ENCODE measurements at regions not wholly inside any gene's neighbourhood (a gene's known extent, or its start where the extent isn't known, plus 50 kb on each side); places are given as distances from the start of the nearest gene placed in this dataset.
"Not testable (repeated sequence)": the region's sequence is repeated elsewhere in the genome, so short reads cannot be mapped to it uniquely, and the experiment has no call there.

- no peaks in the 10 kb centered on the region for H3K27me3 Mint-ChIP-seq
- no peak overlapping the region for H3K4me3 Mint-ChIP-seq
- H3K4me1 Mint-ChIP-seq, result no peaks in the 10 kb centered on the region
- H3K9me3 Mint-ChIP-seq, result no peaks in the 10 kb centered on the region
- ATAC-seq (no peak), DNase-seq (no peak)
- no peak overlapping the region for H3K27ac Mint-ChIP-seq
Observed at GRCh38 chr13:101003566-101003965, 329.0 kb upstream of the TMTC4 start.

GRCh38 chr13:100989392-100989791, 314.8 kb upstream of the TMTC4 start:
- H3K4me3 Mint-ChIP-seq, result no peak overlapping the region
- DNase-seq, result no peak
- no peak for ATAC-seq
- H3K27me3 Mint-ChIP-seq, result peaks cover 16% of the 10 kb centered on the region
- peaks cover 9 to 15% of the 10 kb centered on the region in 2 donors for H3K9me3 Mint-ChIP-seq
- H3K4me1 Mint-ChIP-seq, result no peaks in the 10 kb centered on the region
- H3K27ac Mint-ChIP-seq, result no peak overlapping the region

- H3K27me3 Mint-ChIP-seq, result peaks cover 16% of the 10 kb centered on the region
- DNase-seq (no peak), ATAC-seq (no peak)
- peak overlapping the region in 1 of 2 donors; percentile 56 for H3K27ac Mint-ChIP-seq
- H3K9me3 Mint-ChIP-seq, result peaks cover 9 to 11% of the 10 kb centered on the region in 2 donors
- no peak overlapping the region for H3K4me3 Mint-ChIP-seq
- no peaks in the 10 kb centered on the region for H3K4me1 Mint-ChIP-seq
Observed at GRCh38 chr13:100988921-100989320, 314.3 kb upstream of the TMTC4 start.

- H3K27me3 Mint-ChIP-seq, result peaks cover 16% of the 10 kb centered on the region
- no peak overlapping the region for H3K27ac Mint-ChIP-seq
- ATAC-seq (no peak), DNase-seq (no peak)
- H3K9me3 Mint-ChIP-seq, result peaks cover 9 to 10% of the 10 kb centered on the region in 2 donors
- H3K4me1 Mint-ChIP-seq, result no peaks in the 10 kb centered on the region
- H3K4me3 Mint-ChIP-seq, result no peak overlapping the region
Observed at GRCh38 chr13:100987948-100988347, 313.4 kb upstream of the TMTC4 start.

- peaks cover 4% of the 10 kb centered on the region in 2 donors for H3K9me3 Mint-ChIP-seq
- ATAC-seq, result no peak
- no peak for DNase-seq
- no peak overlapping the region for H3K27ac Mint-ChIP-seq
- H3K27me3 Mint-ChIP-seq, result peaks cover 16% of the 10 kb centered on the region
- H3K4me3 Mint-ChIP-seq, result no peak overlapping the region
- H3K4me1 Mint-ChIP-seq, result no peaks in the 10 kb centered on the region
Observed at GRCh38 chr13:100986571-100986970, 312.0 kb upstream of the TMTC4 start.

GRCh38 chr13:100984085-100984705, 309.6 kb upstream of the TMTC4 start:
- Mint-ChIP-seq H3K9me3 (no peaks in the 10 kb centered on the region), H3K27me3 (peaks cover 31% of the 10 kb centered on the region), H3K4me1 (no peaks in the 10 kb centered on the region), H3K27ac (no peak overlapping the region), H3K4me3 (no peak overlapping the region)
- DNase-seq (no peak), ATAC-seq (no peak)

GRCh38 chr13:100983111-100983510, 308.5 kb upstream of the TMTC4 start:
- ATAC-seq, result no peak
- DNase-seq, result no peak
- no peak overlapping the region for H3K27ac Mint-ChIP-seq
- H3K4me3 Mint-ChIP-seq, result no peak overlapping the region
- H3K9me3 Mint-ChIP-seq, result no peaks in the 10 kb centered on the region
- H3K27me3 Mint-ChIP-seq, result peaks cover 27% of the 10 kb centered on the region
- no peaks in the 10 kb centered on the region for H3K4me1 Mint-ChIP-seq

GRCh38 chr13:100980171-100980570, 305.6 kb upstream of the TMTC4 start:
- Mint-ChIP-seq H3K4me1 (no peaks in the 10 kb centered on the region), H3K9me3 (no peaks in the 10 kb centered on the region), H3K27ac (no peak overlapping the region), H3K4me3 (no peak overlapping the region), H3K27me3 (peaks cover 41% of the 10 kb centered on the region)
- DNase-seq (no peak), ATAC-seq (no peak)

- no peak overlapping the region for H3K4me3 Mint-ChIP-seq
Observed at GRCh38 chr13:100977841-100978240, 303.2 kb upstream of the TMTC4 start.

GRCh38 chr13:100976993-100977392, 302.4 kb upstream of the TMTC4 start:
- ATAC-seq (no peak), DNase-seq (no peak)
- Mint-ChIP-seq H3K4me3 (no peak overlapping the region), H3K27ac (no peak overlapping the region), H3K9me3 (peaks cover 0 to 4% of the 10 kb centered on the region in 2 donors), H3K4me1 (no peaks in the 10 kb centered on the region), H3K27me3 (peaks cover 52% of the 10 kb centered on the region)

More at GRCh38 chr13:100977841-100978240, 303.2 kb upstream of the TMTC4 start:
- H3K9me3 Mint-ChIP-seq, result no peaks in the 10 kb centered on the region
- no peak overlapping the region for H3K27ac Mint-ChIP-seq
- no peaks in the 10 kb centered on the region for H3K4me1 Mint-ChIP-seq
- DNase-seq, result no peak
- ATAC-seq, result no peak
- peaks cover 52% of the 10 kb centered on the region for H3K27me3 Mint-ChIP-seq

- ATAC-seq, H3K9me3 Mint-ChIP-seq, DNase-seq, H3K4me1 Mint-ChIP-seq, H3K4me3 Mint-ChIP-seq, H3K27ac Mint-ChIP-seq: not testable (repeated sequence)
- H3K27me3 Mint-ChIP-seq, result peaks cover 47% of the 10 kb centered on the region
Observed at GRCh38 chr13:100975666-100976065, 301.1 kb upstream of the TMTC4 start.

- Mint-ChIP-seq H3K27me3 (no peaks in the 10 kb centered on the region), H3K4me3 (no peak overlapping the region), H3K4me1 (no peaks in the 10 kb centered on the region), H3K9me3 (peaks cover 8 to 12% of the 10 kb centered on the region in 2 donors), H3K27ac (no peak overlapping the region)
- ATAC-seq, result no peak
- DNase-seq, result no peak
Observed at GRCh38 chr13:100962585-100962984, 288.0 kb upstream of the TMTC4 start.

GRCh38 chr13:100961186-100961585, 286.6 kb upstream of the TMTC4 start:
- H3K27me3 Mint-ChIP-seq, result no peaks in the 10 kb centered on the region
- ATAC-seq, result no peak
- no peaks in the 10 kb centered on the region for H3K4me1 Mint-ChIP-seq
- H3K27ac Mint-ChIP-seq, result no peak overlapping the region
- DNase-seq, result no peak
- H3K4me3 Mint-ChIP-seq, result no peak overlapping the region
- H3K9me3 Mint-ChIP-seq, result peaks cover 0 to 5% of the 10 kb centered on the region in 2 donors

GRCh38 chr13:100958831-100959230, 284.2 kb upstream of the TMTC4 start:
- Mint-ChIP-seq H3K4me1 (no peaks in the 10 kb centered on the region), H3K4me3 (no peak overlapping the region), H3K27ac (no peak overlapping the region), H3K27me3 (no peaks in the 10 kb centered on the region), H3K9me3 (peaks cover 0 to 5% of the 10 kb centered on the region in 2 donors)
- ATAC-seq, result no peak
- DNase-seq, result no peak

- no peak overlapping the region for H3K27ac Mint-ChIP-seq
- peaks cover 0 to 5% of the 10 kb centered on the region in 2 donors for H3K9me3 Mint-ChIP-seq
- DNase-seq, result no peak
- ATAC-seq, result no peak
- no peaks in the 10 kb centered on the region for H3K4me1 Mint-ChIP-seq
- no peaks in the 10 kb centered on the region for H3K27me3 Mint-ChIP-seq
- H3K4me3 Mint-ChIP-seq, result no peak overlapping the region
Observed at GRCh38 chr13:100957741-100958140, 283.1 kb upstream of the TMTC4 start.

GRCh38 chr13:100954430-100955305, 280.1 kb upstream of the TMTC4 start:
- H3K4me3 Mint-ChIP-seq, result no peak overlapping the region
- ATAC-seq (no peak), DNase-seq (no peak)
- H3K9me3 Mint-ChIP-seq, result no peaks in the 10 kb centered on the region
- H3K27me3 Mint-ChIP-seq, result no peaks in the 10 kb centered on the region
- H3K27ac Mint-ChIP-seq, result no peak overlapping the region
- no peaks in the 10 kb centered on the region for H3K4me1 Mint-ChIP-seq

Measured in stimulated activated naive CD8-positive, alpha-beta T cell treated with anti-CD3 and anti-CD28 coated beads, Interleukin-15, amount 100 ng/mL, for 72 hours (primary cell).